ENCODE measurements at regions not wholly inside any gene's neighbourhood (a gene's known extent, or its start where the extent isn't known, plus 50 kb on each side); places are given as distances from the start of the nearest gene placed in this dataset.

DNA sequence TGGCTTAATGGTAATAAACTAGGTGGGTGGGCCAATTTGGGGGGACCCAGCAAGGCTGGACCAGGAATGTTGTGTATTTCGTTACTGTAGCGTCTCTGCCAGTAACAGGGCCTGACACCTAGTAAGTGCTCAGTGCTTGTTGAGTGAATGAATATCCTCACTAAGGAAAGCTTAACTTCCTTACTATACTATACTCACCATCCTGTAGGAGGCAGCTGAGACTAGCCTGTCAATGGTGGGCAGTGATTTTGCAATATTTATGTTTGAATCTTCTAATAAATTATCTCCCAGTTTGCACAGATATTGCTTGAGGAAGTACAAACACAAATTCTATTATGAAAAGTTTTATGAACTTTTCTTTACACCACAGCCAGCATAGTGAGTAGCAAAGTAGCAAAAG lies 370.7 kb upstream of the SYT4 start:
- no peak for TF ChIP-seq POLR2A (IDR thresholded peaks at IDR 0.05)
- TF ChIP-seq, protein P1, sequence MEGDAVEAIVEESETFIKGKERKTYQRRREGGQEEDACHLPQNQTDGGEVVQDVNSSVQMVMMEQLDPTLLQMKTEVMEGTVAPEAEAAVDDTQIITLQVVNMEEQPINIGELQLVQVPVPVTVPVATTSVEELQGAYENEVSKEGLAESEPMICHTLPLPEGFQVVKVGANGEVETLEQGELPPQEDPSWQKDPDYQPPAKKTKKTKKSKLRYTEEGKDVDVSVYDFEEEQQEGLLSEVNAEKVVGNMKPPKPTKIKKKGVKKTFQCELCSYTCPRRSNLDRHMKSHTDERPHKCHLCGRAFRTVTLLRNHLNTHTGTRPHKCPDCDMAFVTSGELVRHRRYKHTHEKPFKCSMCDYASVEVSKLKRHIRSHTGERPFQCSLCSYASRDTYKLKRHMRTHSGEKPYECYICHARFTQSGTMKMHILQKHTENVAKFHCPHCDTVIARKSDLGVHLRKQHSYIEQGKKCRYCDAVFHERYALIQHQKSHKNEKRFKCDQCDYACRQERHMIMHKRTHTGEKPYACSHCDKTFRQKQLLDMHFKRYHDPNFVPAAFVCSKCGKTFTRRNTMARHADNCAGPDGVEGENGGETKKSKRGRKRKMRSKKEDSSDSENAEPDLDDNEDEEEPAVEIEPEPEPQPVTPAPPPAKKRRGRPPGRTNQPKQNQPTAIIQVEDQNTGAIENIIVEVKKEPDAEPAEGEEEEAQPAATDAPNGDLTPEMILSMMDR (IDR thresholded peaks at IDR 0.05) = no peak

Measured in Peyer's patch (tissue), 4 donors.